Neural progenitor cell (in vitro differentiated cells): ENCODE measurements at regions not wholly inside any gene's neighbourhood (a gene's known extent, or its start where the extent isn't known, plus 50 kb on each side); places are given as distances from the start of the nearest gene placed in this dataset.

ENCODE experiments used
- EZH2 ChIP-seq: fragments of 200-600 bp; sonication (generic); IDR thresholded peaks from 2 replicates; pipeline ENCODE4 v1.6.1; 2017; ENCODE audit warnings: antibody characterized with exemption, mild to moderate bottlenecking, moderate library complexity
- EZH2phosphoT487 ChIP-seq: fragments of 200-600 bp; sonication (generic); IDR thresholded peaks from 2 replicates; pipeline ENCODE4 v1.6.1; 2017; ENCODE audit warnings: antibody characterized with exemption
- TF ChIP-seq, protein P1 (sequence below): fragments of 200-600 bp; sonication (generic); IDR thresholded peaks from 2 replicates; pipeline ENCODE4 v1.5.1; 2017; ENCODE audit warnings: antibody characterized with exemption, mild to moderate bottlenecking

DNA sequence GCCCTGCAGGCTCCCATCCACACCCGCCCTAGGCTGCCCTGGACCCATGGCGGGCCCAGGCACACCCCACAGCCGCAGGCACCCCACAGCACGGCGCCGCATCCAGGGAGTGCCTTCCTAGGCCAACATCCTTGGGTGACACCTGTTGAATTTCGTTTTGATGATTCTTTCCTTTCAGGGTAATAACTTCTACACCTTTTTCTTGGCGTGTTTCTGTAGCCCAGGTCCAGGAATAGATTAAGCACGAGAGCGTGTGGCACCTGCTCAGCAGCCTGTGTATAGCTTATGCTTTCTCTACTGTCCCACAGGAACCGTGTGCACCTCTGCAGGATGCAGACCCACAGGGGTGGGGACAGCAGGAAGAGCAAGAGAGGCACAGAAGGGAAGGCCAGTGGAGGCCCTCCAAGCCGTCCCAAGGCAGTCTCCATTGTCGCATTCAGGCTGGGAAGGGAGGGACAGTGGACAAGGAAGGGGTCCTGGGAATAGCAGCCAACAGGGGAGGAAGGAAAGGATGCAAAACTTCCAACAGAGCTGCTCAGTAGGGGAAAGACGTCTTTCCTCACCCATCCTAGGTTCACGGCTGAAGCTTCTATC is 118.1 kb upstream of the AFDN start:
- TF ChIP-seq, protein P1, sequence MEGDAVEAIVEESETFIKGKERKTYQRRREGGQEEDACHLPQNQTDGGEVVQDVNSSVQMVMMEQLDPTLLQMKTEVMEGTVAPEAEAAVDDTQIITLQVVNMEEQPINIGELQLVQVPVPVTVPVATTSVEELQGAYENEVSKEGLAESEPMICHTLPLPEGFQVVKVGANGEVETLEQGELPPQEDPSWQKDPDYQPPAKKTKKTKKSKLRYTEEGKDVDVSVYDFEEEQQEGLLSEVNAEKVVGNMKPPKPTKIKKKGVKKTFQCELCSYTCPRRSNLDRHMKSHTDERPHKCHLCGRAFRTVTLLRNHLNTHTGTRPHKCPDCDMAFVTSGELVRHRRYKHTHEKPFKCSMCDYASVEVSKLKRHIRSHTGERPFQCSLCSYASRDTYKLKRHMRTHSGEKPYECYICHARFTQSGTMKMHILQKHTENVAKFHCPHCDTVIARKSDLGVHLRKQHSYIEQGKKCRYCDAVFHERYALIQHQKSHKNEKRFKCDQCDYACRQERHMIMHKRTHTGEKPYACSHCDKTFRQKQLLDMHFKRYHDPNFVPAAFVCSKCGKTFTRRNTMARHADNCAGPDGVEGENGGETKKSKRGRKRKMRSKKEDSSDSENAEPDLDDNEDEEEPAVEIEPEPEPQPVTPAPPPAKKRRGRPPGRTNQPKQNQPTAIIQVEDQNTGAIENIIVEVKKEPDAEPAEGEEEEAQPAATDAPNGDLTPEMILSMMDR, result no peak
- TF ChIP-seq EZH2 (no peak), EZH2phosphoT487 (no peak)
